GM23338 (cell line): ENCODE measurements at regions not wholly inside any gene's neighbourhood (a gene's known extent, or its start where the extent isn't known, plus 50 kb on each side); places are given as distances from the start of the nearest gene placed in this dataset.

ENCODE experiments used
- ATAC-seq: fragments of 200-7000 bp; cut with Tn5 transposase; 3 replicates; pipeline ENCODE4 v1.9.1; 2020
- DNase-seq: peaks from one replicate; pipeline ENCODE4 v3.0.0-alpha.2; 2015; ENCODE audit warnings: low spot score
- H2AFZ ChIP-seq: fragments of 200-600 bp; sonication (generic); 2 replicates; pipeline ENCODE4 v1.8.0; 2016; ENCODE audit warnings: antibody characterized with exemption, mild to moderate bottlenecking, moderate library complexity
- H3F3A ChIP-seq: fragments of 200-600 bp; sonication (generic); replicated peaks from 2 replicates; pipeline ENCODE4 v1.8.0; 2017; ENCODE audit warnings: antibody characterized with exemption, mixed run types, low read depth
- H3K27ac ChIP-seq: fragments of 200-600 bp; sonication (generic); 2 replicates; pipeline ENCODE4 v1.6.1; 2016; ENCODE audit warnings: low read depth
- H3K27me3 ChIP-seq: fragments of 200-600 bp; sonication (generic); 2 replicates; pipeline ENCODE4 v1.8.0; 2016; ENCODE audit warnings: mild to moderate bottlenecking, mixed run types, moderate library complexity; ENCODE audit not compliant: insufficient read depth
- H3K36me3 ChIP-seq: fragments of 200-600 bp; sonication (generic); 2 replicates; pipeline ENCODE4 v1.8.0; 2016; ENCODE audit warnings: mild to moderate bottlenecking; ENCODE audit not compliant: insufficient read depth
- H3K4me1 ChIP-seq: fragments of 200-600 bp; sonication (generic); 2 replicates; pipeline ENCODE4 v1.8.0; 2016; ENCODE audit warnings: mild to moderate bottlenecking, moderate library complexity; ENCODE audit not compliant: insufficient read depth
- H3K4me2 ChIP-seq: fragments of 200-600 bp; sonication (generic); 2 replicates; pipeline ENCODE4 v1.7.1; 2017; ENCODE audit warnings: mixed run types
- H3K4me3 ChIP-seq: fragments of 200-600 bp; sonication (generic); 2 replicates; pipeline ENCODE4 v1.6.1; 2016; ENCODE audit warnings: mixed run types
- H3K79me2 ChIP-seq: fragments of 200-600 bp; sonication (generic); replicated peaks from 2 replicates; pipeline ENCODE4 v1.8.0; 2017; ENCODE audit warnings: mild to moderate bottlenecking; ENCODE audit not compliant: insufficient read depth
- H3K9me2 ChIP-seq: fragments of 200-600 bp; sonication (generic); 2 replicates; pipeline ENCODE4 v1.8.0; 2017; ENCODE audit not compliant: insufficient read depth
- H4K20me1 ChIP-seq: fragments of 200-600 bp; sonication (generic); replicated peaks from 2 replicates; pipeline ENCODE4 v1.8.0; 2017; ENCODE audit warnings: mild to moderate bottlenecking; ENCODE audit not compliant: insufficient read depth
- H3K27ac Mint-ChIP-seq: 2 replicates; pipeline ENCODE4 v1.8.0; 2020; ENCODE audit warnings: inconsistent platforms, mild to moderate bottlenecking, moderate library complexity, mixed read lengths
- H3K27me3 Mint-ChIP-seq: 3 replicates; pipeline ENCODE4 v1.8.0; 2022; ENCODE audit warnings: low read depth, mild to moderate bottlenecking, moderate library complexity, mixed read lengths, inconsistent platforms; ENCODE audit not compliant: insufficient read depth, poor library complexity
- H3K36me3 Mint-ChIP-seq: 3 replicates; pipeline ENCODE4 v1.8.0; 2021; ENCODE audit warnings: low read depth, mild to moderate bottlenecking, inconsistent platforms, moderate library complexity, mixed read lengths
- H3K4me1 Mint-ChIP-seq: 3 replicates; pipeline ENCODE4 v1.8.0; 2020; ENCODE audit warnings: mild to moderate bottlenecking, inconsistent platforms, mixed read lengths
- H3K4me3 Mint-ChIP-seq: 3 replicates; pipeline ENCODE4 v1.8.0; 2021; ENCODE audit warnings: moderate library complexity, mild to moderate bottlenecking, inconsistent platforms, mixed read lengths
- H3K9me3 Mint-ChIP-seq: 3 replicates; pipeline ENCODE4 v1.8.0; 2020; ENCODE audit warnings: moderate library complexity, mild to moderate bottlenecking, inconsistent platforms, mixed read lengths
- CREB1 ChIP-seq: fragments of 250-450 bp; sonication (Bioruptor Pico); IDR thresholded peaks from 2 replicates; pipeline ENCODE4 v1.5.0; 2020; ENCODE audit warnings: low read depth, mild to moderate bottlenecking, moderate library complexity
- EZH2 ChIP-seq: fragments of 200-600 bp; sonication (generic); IDR thresholded peaks from one replicate; pipeline ENCODE4 v1.8.0; 2017; ENCODE audit warnings: antibody characterized with exemption, mild to moderate bottlenecking, low read depth; ENCODE audit not compliant: unreplicated experiment
- EZH2phosphoT487 ChIP-seq: fragments of 200-600 bp; sonication (generic); IDR thresholded peaks from one replicate; pipeline ENCODE4 v1.8.1; 2018; ENCODE audit warnings: antibody characterized with exemption; ENCODE audit not compliant: unreplicated experiment
- JUNB ChIP-seq: IDR thresholded peaks from one replicate; pipeline ENCODE4 v1.6.1; 2016; ENCODE audit warnings: antibody characterized with exemption; ENCODE audit not compliant: unreplicated experiment
- NANOG ChIP-seq: IDR thresholded peaks from 2 replicates; pipeline ENCODE4 v1.6.1; 2016; ENCODE audit warnings: antibody characterized with exemption, borderline replicate concordance
- POLR2AphosphoS5 ChIP-seq: IDR thresholded peaks from 2 replicates; pipeline ENCODE4 v1.6.1; 2016; ENCODE audit warnings: antibody characterized with exemption, low read depth
- STAT1 ChIP-seq: IDR thresholded peaks from one replicate; pipeline ENCODE4 v1.6.1; 2016; ENCODE audit warnings: antibody characterized with exemption; ENCODE audit not compliant: unreplicated experiment
- ZNF114 ChIP-seq: fragments of 250-450 bp; sonication (Bioruptor Pico); IDR thresholded peaks from 2 replicates; pipeline ENCODE4 v1.5.0; 2020; ENCODE audit warnings: mild to moderate bottlenecking, moderate library complexity
- ZNF331 ChIP-seq: fragments of 250-450 bp; sonication (Bioruptor Pico); IDR thresholded peaks from 2 replicates; pipeline ENCODE4 v1.5.0; 2020; ENCODE audit warnings: low read depth, mild to moderate bottlenecking, moderate library complexity
- TF ChIP-seq, protein P1 (sequence below): fragments of 250-450 bp; sonication (Bioruptor Pico); IDR thresholded peaks from 2 replicates; pipeline ENCODE4 v1.5.0; 2020; ENCODE audit warnings: mild to moderate bottlenecking, moderate library complexity
- TF ChIP-seq, protein P2 (sequence below): IDR thresholded peaks from 2 replicates; pipeline ENCODE4 v1.6.1; 2016; ENCODE audit warnings: antibody characterized with exemption
- TF ChIP-seq, protein P3 (sequence below): IDR thresholded peaks from one replicate; pipeline ENCODE4 v1.6.1; 2018; ENCODE audit warnings: antibody characterized with exemption; ENCODE audit not compliant: unreplicated experiment
- TF ChIP-seq, protein P4 (sequence below), 2 experiments: fragments of 200-600 bp in 1 of 2; sonication (generic) in 1 of 2; conservative IDR thresholded peaks; 2 replicates each; pipeline versions ENCODE4 v1.5.1 to v1.6.1; 2016 to 2017; ENCODE audit warnings: antibody characterized with exemption in 2 of 2, low read depth in 2 of 2, mild to moderate bottlenecking in 2 of 2, moderate library complexity in 1 of 2

DNA sequence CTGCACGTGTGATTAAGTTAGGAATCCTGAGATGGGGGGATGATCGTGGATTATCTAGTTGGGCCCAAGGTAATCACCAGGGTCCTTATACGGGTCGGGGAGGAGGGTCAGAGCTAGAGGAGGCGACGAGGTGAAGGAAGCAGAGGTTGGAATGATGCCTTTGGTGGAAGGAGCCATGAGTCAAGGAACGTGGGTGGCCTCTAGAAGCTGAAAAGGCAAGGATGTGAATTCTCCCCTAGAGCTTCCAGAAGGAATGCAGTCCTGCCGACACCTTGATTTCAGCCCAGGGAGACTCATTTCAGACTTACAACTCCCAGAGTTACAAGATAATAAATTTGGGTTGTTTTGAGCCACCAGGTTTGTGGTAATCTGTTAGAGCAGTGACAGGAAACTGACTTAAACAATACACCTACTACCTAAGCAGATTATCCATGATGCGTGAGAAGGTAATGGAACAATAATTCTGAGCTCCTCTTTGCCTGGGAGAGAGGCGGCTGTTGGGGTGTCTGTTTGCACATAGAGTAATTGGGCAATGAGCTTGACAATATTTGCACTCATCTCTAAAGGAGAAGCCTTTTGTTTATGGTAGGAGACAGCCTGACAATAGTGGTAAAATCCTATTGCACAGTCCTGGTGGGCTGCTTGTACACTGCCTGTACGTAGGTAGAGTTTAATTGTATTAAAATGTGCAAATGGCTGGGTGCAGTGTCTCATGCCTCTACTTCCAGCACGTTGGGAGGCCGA lies 129.3 kb upstream of the IER5L start:
- H4K20me1 ChIP-seq = no peaks in the 10 kb centered on the region
- Mint-ChIP-seq H3K4me1 (peaks cover 8% of the 10 kb centered on the region), H3K36me3 (peaks cover 6% of the 10 kb centered on the region; the same call in 2 of the 3 replicates), H3K27ac (no peak overlapping the region), H3K4me3 (no peak overlapping the region; the same call in 2 of the 3 replicates), H3K27me3 (peaks cover 17% of the 10 kb centered on the region), H3K9me3 (peaks cover 15% of the 10 kb centered on the region)
- H2AFZ ChIP-seq = no peak overlapping the region
- H3K27ac ChIP-seq = no peak overlapping the region
- no peaks in the 10 kb centered on the region for H3K27me3 ChIP-seq
- no peaks in the 10 kb centered on the region for H3K79me2 ChIP-seq
- no peak overlapping the region for H3K4me3 ChIP-seq
- DNase-seq (no peak), ATAC-seq (no peak)
- TF ChIP-seq STAT1 = no peak
- TF ChIP-seq, protein P1, sequence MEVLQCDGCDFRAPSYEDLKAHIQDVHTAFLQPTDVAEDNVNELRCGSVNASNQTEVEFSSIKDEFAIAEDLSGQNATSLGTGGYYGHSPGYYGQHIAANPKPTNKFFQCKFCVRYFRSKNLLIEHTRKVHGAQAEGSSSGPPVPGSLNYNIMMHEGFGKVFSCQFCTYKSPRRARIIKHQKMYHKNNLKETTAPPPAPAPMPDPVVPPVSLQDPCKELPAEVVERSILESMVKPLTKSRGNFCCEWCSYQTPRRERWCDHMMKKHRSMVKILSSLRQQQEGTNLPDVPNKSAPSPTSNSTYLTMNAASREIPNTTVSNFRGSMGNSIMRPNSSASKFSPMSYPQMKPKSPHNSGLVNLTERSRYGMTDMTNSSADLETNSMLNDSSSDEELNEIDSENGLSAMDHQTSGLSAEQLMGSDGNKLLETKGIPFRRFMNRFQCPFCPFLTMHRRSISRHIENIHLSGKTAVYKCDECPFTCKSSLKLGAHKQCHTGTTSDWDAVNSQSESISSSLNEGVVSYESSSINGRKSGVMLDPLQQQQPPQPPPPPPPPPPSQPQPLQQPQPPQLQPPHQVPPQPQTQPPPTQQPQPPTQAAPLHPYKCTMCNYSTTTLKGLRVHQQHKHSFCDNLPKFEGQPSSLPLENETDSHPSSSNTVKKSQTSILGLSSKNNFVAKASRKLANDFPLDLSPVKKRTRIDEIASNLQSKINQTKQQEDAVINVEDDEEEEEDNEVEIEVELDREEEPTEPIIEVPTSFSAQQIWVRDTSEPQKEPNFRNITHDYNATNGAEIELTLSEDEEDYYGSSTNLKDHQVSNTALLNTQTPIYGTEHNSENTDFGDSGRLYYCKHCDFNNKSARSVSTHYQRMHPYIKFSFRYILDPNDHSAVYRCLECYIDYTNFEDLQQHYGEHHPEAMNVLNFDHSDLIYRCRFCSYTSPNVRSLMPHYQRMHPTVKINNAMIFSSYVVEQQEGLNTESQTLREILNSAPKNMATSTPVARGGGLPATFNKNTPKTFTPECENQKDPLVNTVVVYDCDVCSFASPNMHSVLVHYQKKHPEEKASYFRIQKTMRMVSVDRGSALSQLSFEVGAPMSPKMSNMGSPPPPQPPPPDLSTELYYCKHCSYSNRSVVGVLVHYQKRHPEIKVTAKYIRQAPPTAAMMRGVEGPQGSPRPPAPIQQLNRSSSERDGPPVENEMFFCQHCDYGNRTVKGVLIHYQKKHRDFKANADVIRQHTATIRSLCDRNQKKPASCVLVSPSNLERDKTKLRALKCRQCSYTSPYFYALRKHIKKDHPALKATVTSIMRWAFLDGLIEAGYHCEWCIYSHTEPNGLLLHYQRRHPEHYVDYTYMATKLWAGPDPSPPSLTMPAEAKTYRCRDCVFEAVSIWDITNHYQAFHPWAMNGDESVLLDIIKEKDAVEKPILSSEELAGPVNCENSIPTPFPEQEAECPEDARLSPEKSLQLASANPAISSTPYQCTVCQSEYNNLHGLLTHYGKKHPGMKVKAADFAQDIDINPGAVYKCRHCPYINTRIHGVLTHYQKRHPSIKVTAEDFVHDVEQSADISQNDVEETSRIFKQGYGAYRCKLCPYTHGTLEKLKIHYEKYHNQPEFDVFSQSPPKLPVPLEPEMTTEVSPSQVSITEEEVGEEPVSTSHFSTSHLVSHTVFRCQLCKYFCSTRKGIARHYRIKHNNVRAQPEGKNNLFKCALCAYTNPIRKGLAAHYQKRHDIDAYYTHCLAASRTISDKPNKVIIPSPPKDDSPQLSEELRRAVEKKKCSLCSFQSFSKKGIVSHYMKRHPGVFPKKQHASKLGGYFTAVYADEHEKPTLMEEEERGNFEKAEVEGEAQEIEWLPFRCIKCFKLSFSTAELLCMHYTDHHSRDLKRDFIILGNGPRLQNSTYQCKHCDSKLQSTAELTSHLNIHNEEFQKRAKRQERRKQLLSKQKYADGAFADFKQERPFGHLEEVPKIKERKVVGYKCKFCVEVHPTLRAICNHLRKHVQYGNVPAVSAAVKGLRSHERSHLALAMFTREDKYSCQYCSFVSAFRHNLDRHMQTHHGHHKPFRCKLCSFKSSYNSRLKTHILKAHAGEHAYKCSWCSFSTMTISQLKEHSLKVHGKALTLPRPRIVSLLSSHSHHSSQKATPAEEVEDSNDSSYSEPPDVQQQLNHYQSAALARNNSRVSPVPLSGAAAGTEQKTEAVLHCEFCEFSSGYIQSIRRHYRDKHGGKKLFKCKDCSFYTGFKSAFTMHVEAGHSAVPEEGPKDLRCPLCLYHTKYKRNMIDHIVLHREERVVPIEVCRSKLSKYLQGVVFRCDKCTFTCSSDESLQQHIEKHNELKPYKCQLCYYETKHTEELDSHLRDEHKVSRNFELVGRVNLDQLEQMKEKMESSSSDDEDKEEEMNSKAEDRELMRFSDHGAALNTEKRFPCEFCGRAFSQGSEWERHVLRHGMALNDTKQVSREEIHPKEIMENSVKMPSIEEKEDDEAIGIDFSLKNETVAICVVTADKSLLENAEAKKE (CRISPR knock-in tag) = no peak
- no peak for TF ChIP-seq ZNF114 (CRISPR knock-in tag)
- no peak for TF ChIP-seq EZH2phosphoT487
- TF ChIP-seq, protein P2, sequence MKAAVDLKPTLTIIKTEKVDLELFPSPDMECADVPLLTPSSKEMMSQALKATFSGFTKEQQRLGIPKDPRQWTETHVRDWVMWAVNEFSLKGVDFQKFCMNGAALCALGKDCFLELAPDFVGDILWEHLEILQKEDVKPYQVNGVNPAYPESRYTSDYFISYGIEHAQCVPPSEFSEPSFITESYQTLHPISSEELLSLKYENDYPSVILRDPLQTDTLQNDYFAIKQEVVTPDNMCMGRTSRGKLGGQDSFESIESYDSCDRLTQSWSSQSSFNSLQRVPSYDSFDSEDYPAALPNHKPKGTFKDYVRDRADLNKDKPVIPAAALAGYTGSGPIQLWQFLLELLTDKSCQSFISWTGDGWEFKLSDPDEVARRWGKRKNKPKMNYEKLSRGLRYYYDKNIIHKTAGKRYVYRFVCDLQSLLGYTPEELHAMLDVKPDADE = no peak
- no peak for TF ChIP-seq ZNF331 (CRISPR knock-in tag)
- TF ChIP-seq, protein P3, sequence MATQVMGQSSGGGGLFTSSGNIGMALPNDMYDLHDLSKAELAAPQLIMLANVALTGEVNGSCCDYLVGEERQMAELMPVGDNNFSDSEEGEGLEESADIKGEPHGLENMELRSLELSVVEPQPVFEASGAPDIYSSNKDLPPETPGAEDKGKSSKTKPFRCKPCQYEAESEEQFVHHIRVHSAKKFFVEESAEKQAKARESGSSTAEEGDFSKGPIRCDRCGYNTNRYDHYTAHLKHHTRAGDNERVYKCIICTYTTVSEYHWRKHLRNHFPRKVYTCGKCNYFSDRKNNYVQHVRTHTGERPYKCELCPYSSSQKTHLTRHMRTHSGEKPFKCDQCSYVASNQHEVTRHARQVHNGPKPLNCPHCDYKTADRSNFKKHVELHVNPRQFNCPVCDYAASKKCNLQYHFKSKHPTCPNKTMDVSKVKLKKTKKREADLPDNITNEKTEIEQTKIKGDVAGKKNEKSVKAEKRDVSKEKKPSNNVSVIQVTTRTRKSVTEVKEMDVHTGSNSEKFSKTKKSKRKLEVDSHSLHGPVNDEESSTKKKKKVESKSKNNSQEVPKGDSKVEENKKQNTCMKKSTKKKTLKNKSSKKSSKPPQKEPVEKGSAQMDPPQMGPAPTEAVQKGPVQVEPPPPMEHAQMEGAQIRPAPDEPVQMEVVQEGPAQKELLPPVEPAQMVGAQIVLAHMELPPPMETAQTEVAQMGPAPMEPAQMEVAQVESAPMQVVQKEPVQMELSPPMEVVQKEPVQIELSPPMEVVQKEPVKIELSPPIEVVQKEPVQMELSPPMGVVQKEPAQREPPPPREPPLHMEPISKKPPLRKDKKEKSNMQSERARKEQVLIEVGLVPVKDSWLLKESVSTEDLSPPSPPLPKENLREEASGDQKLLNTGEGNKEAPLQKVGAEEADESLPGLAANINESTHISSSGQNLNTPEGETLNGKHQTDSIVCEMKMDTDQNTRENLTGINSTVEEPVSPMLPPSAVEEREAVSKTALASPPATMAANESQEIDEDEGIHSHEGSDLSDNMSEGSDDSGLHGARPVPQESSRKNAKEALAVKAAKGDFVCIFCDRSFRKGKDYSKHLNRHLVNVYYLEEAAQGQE = no peak
- TF ChIP-seq POLR2AphosphoS5 = no peak
- TF ChIP-seq JUNB = no peak
- TF ChIP-seq NANOG = no peak
- no peak for TF ChIP-seq EZH2
- no peak for TF ChIP-seq CREB1 (CRISPR knock-in tag)
- TF ChIP-seq, protein P4, sequence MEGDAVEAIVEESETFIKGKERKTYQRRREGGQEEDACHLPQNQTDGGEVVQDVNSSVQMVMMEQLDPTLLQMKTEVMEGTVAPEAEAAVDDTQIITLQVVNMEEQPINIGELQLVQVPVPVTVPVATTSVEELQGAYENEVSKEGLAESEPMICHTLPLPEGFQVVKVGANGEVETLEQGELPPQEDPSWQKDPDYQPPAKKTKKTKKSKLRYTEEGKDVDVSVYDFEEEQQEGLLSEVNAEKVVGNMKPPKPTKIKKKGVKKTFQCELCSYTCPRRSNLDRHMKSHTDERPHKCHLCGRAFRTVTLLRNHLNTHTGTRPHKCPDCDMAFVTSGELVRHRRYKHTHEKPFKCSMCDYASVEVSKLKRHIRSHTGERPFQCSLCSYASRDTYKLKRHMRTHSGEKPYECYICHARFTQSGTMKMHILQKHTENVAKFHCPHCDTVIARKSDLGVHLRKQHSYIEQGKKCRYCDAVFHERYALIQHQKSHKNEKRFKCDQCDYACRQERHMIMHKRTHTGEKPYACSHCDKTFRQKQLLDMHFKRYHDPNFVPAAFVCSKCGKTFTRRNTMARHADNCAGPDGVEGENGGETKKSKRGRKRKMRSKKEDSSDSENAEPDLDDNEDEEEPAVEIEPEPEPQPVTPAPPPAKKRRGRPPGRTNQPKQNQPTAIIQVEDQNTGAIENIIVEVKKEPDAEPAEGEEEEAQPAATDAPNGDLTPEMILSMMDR (conservative IDR thresholded peaks at IDR 0.05; ENCODE audit: low read depth in 2 of 2) = no peak
- no peaks in the 10 kb centered on the region for H3K9me2 ChIP-seq
- H3K4me2 ChIP-seq = no peak overlapping the region
- no peaks in the 10 kb centered on the region for H3K4me1 ChIP-seq
- no peaks in the 10 kb centered on the region for H3F3A ChIP-seq
- 0 out of 2 replicates have a peak, but pooled peaks cover 5% of the 10 kb centered on the region for H3K36me3 ChIP-seq
